Glutamatergic neuron (in vitro differentiated cells): ENCODE measurements at regions not wholly inside any gene's neighbourhood (a gene's known extent, or its start where the extent isn't known, plus 50 kb on each side); places are given as distances from the start of the nearest gene placed in this dataset.

Source experiments
- DNase-seq: peaks from one replicate; pipeline ENCODE4 v3.0.0; 2022
- H3K27ac Mint-ChIP-seq: one replicate; pipeline ENCODE4 v1.8.0; 2020; ENCODE audit warnings: mild to moderate bottlenecking, mixed read lengths, inconsistent platforms; ENCODE audit not compliant: unreplicated experiment
- H3K27me3 Mint-ChIP-seq: one replicate; pipeline ENCODE4 v1.8.0; 2020; ENCODE audit warnings: mild to moderate bottlenecking, moderate library complexity, mixed read lengths, inconsistent platforms; ENCODE audit not compliant: unreplicated experiment
- H3K36me3 Mint-ChIP-seq: one replicate; pipeline ENCODE4 v1.8.0; 2020; ENCODE audit warnings: mild to moderate bottlenecking, mixed read lengths, inconsistent platforms; ENCODE audit not compliant: unreplicated experiment
- H3K4me1 Mint-ChIP-seq: one replicate; pipeline ENCODE4 v1.8.0; 2020; ENCODE audit warnings: mild to moderate bottlenecking, low read depth, mixed read lengths, inconsistent platforms; ENCODE audit not compliant: unreplicated experiment
- H3K4me3 Mint-ChIP-seq: one replicate; pipeline ENCODE4 v1.8.0; 2020; ENCODE audit warnings: mild to moderate bottlenecking, mixed read lengths, inconsistent platforms; ENCODE audit not compliant: unreplicated experiment
- H3K9me3 Mint-ChIP-seq: one replicate; pipeline ENCODE4 v1.8.0; 2020; ENCODE audit warnings: mild to moderate bottlenecking, moderate library complexity, mixed read lengths, inconsistent platforms; ENCODE audit not compliant: unreplicated experiment
- CTCF ChIP-seq: fragments of 200-600 bp; sonication (generic); IDR thresholded peaks from one replicate; pipeline ENCODE4 v1.5.0; 2021; ENCODE audit not compliant: partially characterized antibody, unreplicated experiment

- Mint-ChIP-seq H3K4me1 (peaks cover 2% of the 10 kb centered on the region), H3K4me3 (no peak overlapping the region), H3K9me3 (no peaks in the 10 kb centered on the region), H3K36me3 (no peaks in the 10 kb centered on the region), H3K27ac (no peak overlapping the region), H3K27me3 (peaks cover 2% of the 10 kb centered on the region)
- no peak for TF ChIP-seq CTCF
- DNase-seq: no peak
Observed at GRCh38 chr3:64939747-64940450, 252.1 kb upstream of the ADAMTS9 start.

GRCh38 chr3:64939309-64939708 is 251.5 kb upstream of the ADAMTS9 start:
- no peak for DNase-seq
- Mint-ChIP-seq H3K4me1 (no peaks in the 10 kb centered on the region), H3K36me3 (no peaks in the 10 kb centered on the region), H3K9me3 (no peaks in the 10 kb centered on the region), H3K27me3 (peaks cover 2% of the 10 kb centered on the region), H3K4me3 (no peak overlapping the region), H3K27ac (no peak overlapping the region)
- TF ChIP-seq CTCF: no peak

GRCh38 chr3:64936556-64936955 is 248.8 kb upstream of the ADAMTS9 start:
- TF ChIP-seq CTCF: no peak
- no peaks in the 10 kb centered on the region for H3K27me3 Mint-ChIP-seq
- no peaks in the 10 kb centered on the region for H3K4me1 Mint-ChIP-seq
- H3K4me3 Mint-ChIP-seq: no peak overlapping the region
- H3K27ac Mint-ChIP-seq: no peak overlapping the region
- no peak for DNase-seq
- H3K9me3 Mint-ChIP-seq: no peaks in the 10 kb centered on the region
- H3K36me3 Mint-ChIP-seq: peaks cover 5% of the 10 kb centered on the region

GRCh38 chr3:64935971-64936370 is 248.2 kb upstream of the ADAMTS9 start:
- no peak overlapping the region for H3K27ac Mint-ChIP-seq
- no peaks in the 10 kb centered on the region for H3K4me1 Mint-ChIP-seq
- H3K9me3 Mint-ChIP-seq: no peaks in the 10 kb centered on the region
- H3K27me3 Mint-ChIP-seq: no peaks in the 10 kb centered on the region
- no peak for DNase-seq
- H3K4me3 Mint-ChIP-seq: no peak overlapping the region
- peaks cover 5% of the 10 kb centered on the region for H3K36me3 Mint-ChIP-seq
- TF ChIP-seq CTCF: no peak

- Mint-ChIP-seq H3K4me3 (no peak overlapping the region), H3K4me1 (no peaks in the 10 kb centered on the region), H3K36me3 (peaks cover 5% of the 10 kb centered on the region), H3K9me3 (no peaks in the 10 kb centered on the region), H3K27me3 (no peaks in the 10 kb centered on the region), H3K27ac (no peak overlapping the region)
- TF ChIP-seq CTCF: no peak
- DNase-seq: no peak
Observed at GRCh38 chr3:64932666-64933342, 245.0 kb upstream of the ADAMTS9 start.
